Left ventricle myocardium superior (tissue), 1 donor: ENCODE measurements at regions not wholly inside any gene's neighbourhood (a gene's known extent, or its start where the extent isn't known, plus 50 kb on each side); places are given as distances from the start of the nearest gene placed in this dataset.

Experiments
- ATAC-seq: fragments of 200-7000 bp; cut with Tn5 transposase; one replicate; pipeline ENCODE4 v1.9.1; 2020; ENCODE audit warnings: mild to moderate bottlenecking, moderate library complexity
- DNase-seq: peaks from one replicate; pipeline ENCODE4 v3.0.0-alpha.2; 2020
- intact Hi-C: fragments of 100-400 bp; cut with micrococcal nuclease; formaldehyde crosslinking; loops from one replicate; pipeline ENCODE4 v1.11.0; 2022
- donor health status: DM: no; HTN: yes; CAD: no; lungs with severe emphysema.

DNA sequence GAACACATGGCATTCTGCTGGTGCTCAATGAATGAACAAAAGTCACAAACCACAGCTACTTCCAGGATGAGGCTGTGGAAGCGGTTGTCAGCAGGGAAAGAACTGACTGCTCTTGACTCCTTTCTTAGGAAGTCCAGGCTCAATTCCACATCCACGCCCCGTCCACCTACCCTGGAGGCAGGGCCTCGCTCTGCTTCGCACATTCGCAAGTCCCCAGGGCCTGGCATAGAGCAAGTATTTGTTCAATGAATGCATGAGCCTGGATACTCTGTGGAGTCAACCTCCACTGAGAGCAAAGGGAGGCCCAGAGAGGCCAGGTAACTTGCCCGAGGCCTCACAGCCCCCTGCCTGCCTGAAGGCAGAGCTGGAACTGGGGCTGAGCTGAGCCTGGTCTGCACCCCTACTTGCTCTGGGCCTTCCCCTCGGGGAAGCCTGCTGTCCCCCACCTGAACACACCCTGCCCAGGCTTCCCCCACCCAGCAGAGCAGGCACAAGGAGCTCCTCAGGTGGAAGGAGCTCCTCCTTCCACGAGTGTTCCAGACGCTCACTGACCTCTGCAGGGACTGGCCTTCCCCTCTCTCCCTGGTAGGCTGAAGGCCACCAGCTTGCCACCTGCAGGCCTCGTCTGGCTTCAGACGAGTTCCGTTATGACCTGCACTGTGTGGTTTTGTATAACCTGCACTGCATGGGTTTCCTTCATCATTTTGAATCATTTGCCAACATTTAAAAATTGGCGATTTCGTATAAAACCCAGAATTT, 119.3 kb upstream of the PTPN1 start:
- intact Hi-C loops, result no loop called here
- DNase-seq (no peak), ATAC-seq (no peak)

DNA sequence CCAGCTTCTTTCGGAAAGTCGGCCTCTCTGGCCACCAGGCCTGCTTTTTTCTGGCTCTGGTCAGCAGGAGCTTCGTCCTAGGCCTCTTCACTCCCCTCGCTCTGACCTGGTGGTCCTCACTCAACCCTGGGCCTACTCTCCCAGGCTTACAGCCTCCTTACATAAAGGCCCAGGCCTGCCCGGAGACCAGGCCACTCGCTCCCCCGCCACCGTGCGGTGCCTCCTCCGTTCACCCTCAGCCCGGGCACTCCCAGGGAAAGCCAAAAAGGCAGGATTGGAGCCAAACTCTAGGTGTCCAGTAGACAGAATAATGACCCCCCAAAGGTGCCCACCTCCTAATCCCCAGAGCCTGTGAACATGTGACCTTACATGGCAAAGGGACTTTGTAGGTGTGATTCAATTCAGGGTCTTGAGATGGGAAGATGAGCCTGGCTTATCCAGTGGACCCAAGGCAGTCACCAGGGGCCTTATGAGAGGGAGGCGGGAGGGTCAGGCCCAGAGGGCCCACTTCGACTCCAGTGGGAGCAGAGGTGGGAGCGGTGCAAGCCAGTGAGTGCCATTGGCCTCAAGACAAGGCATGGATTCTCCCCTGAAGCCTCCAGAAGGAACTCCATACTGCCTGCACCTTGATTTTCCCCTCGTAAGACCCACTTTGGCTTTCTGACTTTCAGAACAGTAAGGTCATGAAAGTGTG, 118.6 kb upstream of the PTPN1 start:
- intact Hi-C loops, result no loop called here
- no peak for ATAC-seq

DNA sequence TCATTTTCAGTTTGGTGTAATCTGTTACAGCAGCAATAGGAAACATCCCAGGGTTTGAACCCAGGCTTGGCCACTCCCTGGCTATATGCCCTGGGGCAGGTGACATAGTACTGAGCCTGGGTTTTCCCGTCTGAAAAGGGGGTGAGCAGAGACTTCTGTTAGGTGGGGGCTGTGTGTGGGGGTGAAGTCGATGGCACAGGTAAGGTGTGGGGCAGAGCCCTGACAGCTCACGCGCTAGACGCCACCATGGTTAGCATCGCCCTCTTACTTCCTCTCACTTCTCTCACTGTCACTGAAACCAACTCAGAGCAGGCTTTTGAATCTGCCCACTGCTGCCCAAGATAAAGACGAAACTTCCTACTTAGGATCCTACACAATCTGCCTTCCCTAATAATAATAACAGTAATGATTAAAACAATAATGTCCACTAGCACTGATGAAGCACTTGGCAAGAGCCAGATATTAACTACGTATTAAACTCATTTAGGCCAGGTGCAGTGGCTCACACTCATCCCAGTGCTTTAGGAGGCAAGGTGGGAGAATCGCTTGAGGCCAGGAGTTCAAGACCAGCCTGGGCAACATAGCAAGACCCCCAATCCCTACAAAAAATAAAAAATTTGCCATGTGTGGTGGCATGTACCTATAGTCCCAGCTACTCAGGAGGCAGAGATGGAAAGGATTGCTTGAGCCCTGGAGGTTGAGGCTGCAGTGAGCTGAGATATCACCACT, 117.9 kb upstream of the PTPN1 start:
- ATAC-seq, result no peak
- intact Hi-C loops, result no loop called here
- peak; percentile 14 for DNase-seq

More for the DNA sequence above, 118.6 kb upstream of the PTPN1 start:
- DNase-seq, result no peak

DNA sequence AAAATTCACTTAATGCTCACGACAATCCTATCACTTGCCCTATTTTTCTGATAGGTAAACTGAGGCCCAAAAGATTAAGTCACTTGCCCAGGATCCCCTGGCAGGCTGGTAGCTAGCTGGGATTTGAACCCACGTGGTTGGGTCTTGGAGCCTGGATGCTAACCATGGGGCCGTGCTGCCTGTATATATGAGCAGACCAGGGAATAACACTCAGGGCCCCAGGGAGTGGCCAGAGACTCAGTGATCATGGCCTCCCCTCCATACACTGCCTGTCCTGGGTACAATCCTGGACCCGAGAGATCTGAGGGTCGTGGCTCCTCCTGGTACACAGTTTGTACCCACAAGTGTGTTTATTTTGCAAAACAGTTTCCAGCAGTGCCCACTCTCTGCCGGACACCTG, 116.9 kb upstream of the PTPN1 start:
- DNase-seq, result peak; percentile 15
- ATAC-seq, result no peak
- intact Hi-C loops, result no loop called here

DNA sequence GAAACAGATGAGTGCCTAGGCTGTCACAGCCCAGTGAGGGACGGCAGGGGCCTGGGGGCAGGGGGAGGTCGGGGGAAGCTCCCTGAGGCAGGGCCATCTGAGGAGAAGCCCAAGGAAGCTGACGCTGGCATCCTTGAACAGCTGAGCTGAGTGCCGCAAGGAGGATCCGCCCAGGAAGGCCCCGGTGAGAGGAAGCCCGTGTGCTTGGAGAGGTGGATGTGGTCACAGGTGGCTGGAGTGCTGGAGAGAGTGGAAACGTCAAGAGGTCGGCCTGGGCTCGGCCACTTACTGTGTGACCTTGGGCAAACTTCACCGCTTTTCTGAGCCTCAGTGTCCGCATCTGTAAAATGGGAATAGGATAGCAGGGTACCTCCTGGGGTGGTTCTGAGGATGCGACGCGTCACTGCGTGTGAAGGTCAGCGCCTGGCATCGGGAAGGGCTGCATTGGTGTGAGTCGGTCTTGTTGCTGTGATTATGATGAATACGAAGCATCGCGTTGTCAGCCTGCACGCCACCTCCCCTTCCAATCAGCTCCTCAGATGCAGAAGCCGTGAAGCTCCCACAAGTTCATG, 116.1 kb upstream of the PTPN1 start:
- ATAC-seq (no peak), DNase-seq (no peak)
- intact Hi-C loops, result no loop called here

DNA sequence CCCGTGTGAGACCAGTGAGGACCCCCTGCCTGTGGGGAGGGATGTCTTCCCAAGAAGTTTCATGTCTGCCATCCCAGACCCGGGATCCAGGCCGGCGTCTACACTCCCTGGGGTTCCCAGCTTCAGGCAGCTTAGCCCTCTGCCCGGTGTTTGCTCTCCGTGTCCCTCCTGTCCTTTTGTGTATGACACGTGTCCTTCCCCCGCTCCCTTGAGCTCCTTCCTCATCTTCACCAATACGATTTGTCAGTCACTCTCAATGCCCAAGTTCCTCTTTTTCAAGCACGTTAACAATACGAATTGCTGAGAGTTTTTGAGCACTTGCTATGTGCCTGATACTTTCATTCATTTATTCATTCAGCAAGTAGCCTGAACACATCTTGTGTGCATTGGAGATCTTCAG, 115.6 kb upstream of the PTPN1 start:
- no peak for ATAC-seq
- intact Hi-C loops, result no loop called here
- DNase-seq, result no peak

DNA sequence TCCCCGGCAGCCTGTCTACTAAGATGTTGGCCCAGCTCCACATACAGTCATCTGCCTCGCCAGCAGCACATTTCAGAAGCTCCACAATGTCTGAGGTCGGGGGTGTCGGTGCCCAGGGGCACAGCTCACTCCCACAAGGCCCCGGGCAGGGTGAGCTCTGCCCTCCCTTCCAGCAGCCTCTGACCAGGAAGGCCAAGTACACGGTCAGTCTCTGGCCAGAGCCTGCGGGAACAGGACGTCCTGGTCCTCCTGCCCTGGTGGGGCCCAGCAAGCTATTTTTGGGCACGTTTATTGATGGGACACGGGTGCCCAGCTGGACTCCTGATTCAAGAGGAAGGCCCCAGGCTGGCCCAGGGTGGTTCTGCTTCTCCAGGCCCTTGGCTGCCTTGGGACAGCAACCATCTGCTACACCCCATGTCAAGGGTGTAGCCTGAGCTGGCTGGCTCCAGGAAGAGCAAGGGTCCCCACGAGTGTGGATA, 114.9 kb upstream of the PTPN1 start:
- intact Hi-C loops, result no loop called here
- DNase-seq (peak; percentile 91), ATAC-seq (peak; percentile 81)

DNA sequence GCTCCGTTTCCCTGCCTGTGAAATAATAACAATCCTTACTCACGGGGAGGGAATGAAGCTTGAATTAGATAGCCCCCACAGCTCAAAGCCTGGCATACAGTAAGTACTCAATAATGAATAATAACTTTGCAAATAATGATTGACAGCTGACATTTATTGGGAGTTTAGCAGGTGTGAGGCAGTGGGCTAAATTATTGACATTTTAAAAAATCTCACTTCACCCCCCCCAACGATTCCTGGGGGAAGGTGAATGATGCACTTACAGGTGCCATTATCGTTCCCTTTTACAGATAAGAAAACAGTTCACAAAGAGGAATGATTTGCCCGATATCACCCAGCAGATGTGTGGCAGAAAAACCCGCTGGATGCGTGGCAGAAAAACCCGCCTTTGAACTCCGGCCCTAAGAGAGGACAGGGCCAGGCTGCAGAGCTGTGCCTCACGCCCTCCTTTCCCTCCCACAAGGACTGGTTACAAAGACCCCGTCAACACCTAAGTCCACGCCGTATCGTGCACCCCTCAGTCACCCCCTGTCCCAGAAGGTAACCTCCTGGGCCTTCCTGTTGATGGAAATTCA, 114.2 kb upstream of the PTPN1 start:
- DNase-seq (no peak), ATAC-seq (no peak)
- intact Hi-C loops, result no loop called here

DNA sequence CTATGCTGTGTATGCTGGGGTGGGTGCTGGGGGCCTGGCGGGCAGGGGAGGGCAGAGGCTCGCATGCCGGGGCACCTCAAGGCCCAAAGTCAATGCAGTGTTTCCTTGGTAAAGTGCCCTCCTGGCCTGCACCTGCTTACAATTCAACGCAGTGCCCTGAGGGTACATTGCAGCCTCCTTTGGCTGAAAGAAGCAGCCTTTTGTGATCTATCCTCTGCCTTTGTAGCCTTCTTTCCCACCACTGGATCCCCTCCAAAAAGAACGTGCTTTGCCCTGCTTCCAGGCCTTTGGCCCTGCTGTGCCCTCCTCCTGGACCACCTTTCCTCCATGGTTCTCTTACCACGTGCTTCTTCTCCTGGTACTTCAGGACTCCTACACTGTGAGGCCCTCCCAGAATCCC, 113.6 kb upstream of the PTPN1 start:
- intact Hi-C loops, result no loop called here
- DNase-seq, result no peak
- no peak for ATAC-seq

DNA sequence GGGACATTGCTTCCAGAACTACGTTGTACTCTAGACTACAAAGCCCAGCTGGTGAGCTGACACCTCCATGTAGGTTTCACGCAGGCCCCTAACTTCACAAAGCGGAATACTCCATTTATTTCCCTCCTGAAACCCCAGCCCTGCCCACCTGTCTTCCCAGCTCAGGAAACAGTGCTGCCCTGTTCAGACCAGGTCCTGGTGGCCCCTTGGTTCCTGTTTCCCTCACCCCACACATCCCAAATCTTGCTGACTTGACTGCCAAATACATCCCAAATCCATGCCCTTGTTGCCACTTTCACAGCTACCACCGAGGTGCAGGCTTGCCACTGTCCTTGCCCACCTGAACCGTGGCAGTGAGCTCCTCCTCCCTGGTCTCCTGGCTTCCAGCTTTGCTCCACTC, 113.1 kb upstream of the PTPN1 start:
- intact Hi-C loops, result no loop called here
- ATAC-seq (no peak), DNase-seq (no peak)

DNA sequence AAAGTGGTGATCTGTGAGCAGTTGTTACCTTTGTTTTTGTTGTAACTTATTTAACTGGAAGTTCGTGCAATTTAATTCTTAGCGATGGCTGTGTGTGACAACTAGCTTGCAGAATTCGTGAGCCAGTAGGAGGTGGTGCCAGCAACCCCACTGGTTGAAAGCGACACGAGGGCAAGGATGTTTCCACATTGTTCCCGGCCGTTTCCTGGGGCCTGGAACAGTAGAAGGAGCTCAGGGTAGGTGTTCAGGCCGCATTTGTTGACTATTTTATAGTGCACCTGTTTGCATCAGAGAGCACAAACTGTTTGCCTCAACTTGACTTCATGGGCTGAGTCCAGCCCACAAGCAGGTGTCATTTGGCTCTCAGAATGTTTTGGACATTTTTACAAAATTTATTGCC, 112.1 kb upstream of the PTPN1 start:
- DNase-seq (no peak), ATAC-seq (no peak)
- intact Hi-C loops, result no loop called here

DNA sequence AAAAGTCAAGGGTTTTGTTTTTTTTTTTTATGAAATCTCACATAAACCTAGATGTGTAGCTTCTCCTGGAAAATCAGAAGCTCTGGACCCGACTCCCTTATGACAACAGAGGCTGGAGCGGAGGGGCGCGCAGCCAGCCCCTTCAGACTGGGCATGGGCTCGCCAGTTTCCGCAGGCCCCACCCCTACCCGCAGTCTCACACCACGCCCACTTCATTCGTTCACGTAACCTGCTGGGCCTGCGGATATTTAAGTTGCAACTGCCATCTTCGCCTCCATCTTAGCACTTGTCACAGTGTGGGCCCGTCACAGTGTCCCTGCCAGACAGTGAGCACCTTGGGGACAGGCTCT, 111.7 kb upstream of the PTPN1 start:
- intact Hi-C loops, result no loop called here
- ATAC-seq, result peak; percentile 2
- DNase-seq, result no peak

DNA sequence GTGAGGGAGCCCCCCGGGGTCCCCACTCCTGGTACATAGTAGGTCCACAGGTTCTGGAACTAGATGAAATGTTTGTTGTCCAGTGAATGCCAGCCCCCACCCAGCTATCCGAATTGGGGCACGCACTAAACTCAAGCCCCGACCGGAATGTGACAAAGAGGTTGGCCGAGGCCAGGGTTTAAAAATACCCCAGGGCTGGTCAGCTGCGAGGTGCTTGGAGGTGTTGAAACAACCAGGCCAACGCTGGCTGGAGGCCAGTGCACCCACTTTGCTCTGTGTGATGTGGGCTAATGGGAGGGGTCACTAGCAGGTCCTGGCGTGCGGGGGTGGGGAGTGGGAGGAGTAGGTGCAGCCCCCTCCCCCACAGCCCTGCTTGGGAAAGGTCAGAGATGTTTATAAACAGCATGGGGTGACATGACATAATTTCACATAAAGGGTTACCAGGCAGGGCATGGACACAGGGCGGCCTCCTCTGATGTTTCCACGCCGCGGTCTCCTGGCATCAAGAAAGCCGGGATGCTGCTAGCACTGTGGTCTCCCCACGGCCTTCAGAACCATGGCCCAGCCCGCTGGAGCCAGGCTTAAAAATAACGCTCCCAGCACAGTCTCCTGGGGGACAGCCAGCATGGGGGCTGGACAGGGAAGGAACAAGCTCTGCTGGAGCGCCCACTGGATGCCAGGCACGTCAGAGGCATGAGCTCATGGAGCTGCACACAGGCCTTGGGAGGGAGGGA, 111.2 kb upstream of the PTPN1 start:
- peak; percentile 92 for DNase-seq
- intact Hi-C loops, result no loop called here
- ATAC-seq, result peak; percentile 80

DNA sequence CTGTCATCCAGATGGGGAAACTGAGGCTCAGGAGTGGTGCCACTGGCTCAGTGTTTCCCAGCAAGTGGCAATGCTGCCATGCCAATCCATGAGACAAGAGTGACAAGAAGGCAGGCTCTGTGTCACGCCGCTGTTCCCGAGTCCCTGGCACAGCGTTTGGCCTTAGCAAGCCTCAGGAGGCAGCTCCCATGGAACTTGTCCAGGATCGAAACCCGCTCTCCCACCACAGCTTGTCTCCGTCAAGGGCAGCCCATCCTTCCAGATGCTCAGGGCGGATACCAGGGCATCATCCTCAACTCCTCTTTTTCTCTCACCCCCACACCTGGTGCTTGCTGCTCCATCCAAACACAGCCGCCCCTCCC, 110.6 kb upstream of the PTPN1 start:
- DNase-seq (no peak), ATAC-seq (no peak)
- intact Hi-C loops, result no loop called here

DNA sequence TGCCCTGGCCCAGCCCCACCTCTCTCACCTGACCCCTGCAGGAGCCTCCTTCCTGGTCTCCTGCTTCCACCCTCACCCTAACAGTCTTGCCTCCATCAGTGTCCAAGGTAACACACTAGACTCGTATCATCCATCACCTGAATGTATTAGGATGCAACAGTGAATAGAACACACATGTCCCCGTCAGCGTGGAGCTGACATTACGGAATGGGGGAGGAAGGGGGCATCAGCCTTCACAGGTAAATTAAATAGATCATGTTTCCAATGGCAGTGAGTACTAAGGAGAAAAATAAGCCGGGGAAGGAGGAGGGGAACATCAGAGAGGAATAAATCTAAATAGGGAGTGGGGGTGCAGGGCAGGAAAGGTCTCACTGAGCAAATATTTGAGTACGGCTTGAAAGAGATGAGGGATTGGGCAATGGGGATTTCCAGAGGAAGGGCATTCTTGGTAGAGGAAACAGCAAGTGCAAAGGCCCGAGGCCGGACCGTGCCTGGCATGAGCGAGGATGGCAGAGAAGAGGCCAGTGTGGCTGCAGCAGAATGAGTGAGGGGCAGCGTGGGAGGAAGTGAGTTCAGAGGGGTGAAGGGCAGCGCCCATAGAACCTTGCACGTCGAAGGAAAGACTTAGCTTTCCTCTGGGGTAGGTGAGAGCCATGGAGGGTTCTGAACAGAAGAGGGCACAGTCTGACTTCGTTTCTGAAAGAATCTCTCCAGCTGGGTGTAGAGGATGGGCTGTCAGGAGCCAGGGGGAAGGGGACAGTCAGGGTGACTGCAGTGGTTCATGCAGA, 110.1 kb upstream of the PTPN1 start:
- intact Hi-C loops, result loop anchor here (10.0 kb wide), 1 partner anchor 55 kb away; no protein-coding TSS in a partner anchor
- no peak for DNase-seq
- peak; percentile 20 for ATAC-seq

DNA sequence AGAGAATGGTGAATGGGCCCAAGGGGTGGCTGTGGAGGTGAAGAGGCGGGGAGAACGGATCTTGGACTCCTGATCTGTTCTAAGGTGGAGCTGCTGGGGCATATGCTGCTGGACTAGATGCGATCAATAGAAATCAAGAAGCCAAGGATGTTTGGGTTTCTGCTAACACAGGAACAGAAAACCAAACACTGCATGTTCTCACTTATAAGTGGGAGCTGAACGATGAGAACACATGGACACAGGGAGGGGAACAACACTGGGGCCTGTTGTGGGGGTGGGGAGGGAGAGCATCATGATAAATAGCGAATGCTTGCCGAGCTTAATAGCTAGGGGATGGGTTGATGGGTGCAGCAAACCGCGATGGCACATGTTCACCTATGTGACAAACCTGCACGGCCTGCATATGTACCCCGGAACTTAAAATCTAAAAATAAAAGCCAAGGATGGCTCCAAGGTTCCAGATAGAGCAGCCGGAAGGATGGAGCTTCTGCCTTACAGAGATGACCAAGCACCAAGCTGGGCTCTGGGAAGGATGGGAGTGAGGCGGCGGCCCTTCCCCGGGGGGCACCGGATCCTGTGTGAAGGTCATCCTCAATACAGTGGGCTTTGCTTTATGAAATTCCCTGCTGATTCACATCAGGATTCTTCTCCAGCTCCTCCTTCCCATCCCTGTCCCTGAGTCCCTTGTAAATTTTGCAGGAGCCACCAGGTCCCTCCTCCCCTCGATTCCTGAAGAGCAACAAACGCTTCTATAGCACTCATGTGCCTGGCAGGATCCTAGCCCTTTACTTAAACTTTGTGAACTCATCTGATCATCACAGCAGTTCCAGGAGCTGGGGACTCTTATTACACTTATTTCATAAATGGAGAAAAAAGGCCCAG, 109.2 kb upstream of the PTPN1 start:
- DNase-seq (peak; percentile 23), ATAC-seq (no peak)
- intact Hi-C loops, result loop anchor here (10.0 kb wide), 1 partner anchor 54 kb away; no protein-coding TSS in a partner anchor
